GM18868 (cell line): ENCODE measurements at regions not wholly inside any gene's neighbourhood (a gene's known extent, or its start where the extent isn't known, plus 50 kb on each side); places are given as distances from the start of the nearest gene placed in this dataset.

ENCODE experiments used
- ATAC-seq: cut with Tn5 transposase; IDR thresholded peaks from one replicate; pipeline ENCODE4 v1.9.1; 2021; ENCODE audit warnings: mild to moderate bottlenecking, moderate library complexity; ENCODE audit not compliant: unreplicated experiment

- ATAC-seq, result no peak
These were observed 292.0 kb downstream of the NFKBIZ start for GRCh38 chr3:102141096-102141927.

GRCh38 chr3:102141928-102142239 is 292.6 kb downstream of the NFKBIZ start:
- ATAC-seq, result no peak

- ATAC-seq, result no peak
These were observed 292.3 kb upstream of the ZPLD1 start for GRCh38 chr3:102142379-102143060.

- no peak for ATAC-seq
These were observed 291.3 kb upstream of the ZPLD1 start for GRCh38 chr3:102143536-102143935.

GRCh38 chr3:102144063-102144462 is 290.8 kb upstream of the ZPLD1 start:
- no peak for ATAC-seq

- ATAC-seq, result no peak
These were observed 286.0 kb upstream of the ZPLD1 start for GRCh38 chr3:102148598-102149337.

- no peak for ATAC-seq
These were observed 282.9 kb upstream of the ZPLD1 start for GRCh38 chr3:102151935-102152334.

- no peak for ATAC-seq
These were observed 278.4 kb upstream of the ZPLD1 start for GRCh38 chr3:102156426-102156825.

- ATAC-seq, result no peak
These were observed 276.6 kb upstream of the ZPLD1 start for GRCh38 chr3:102158080-102158740.

- peak; percentile 49 for ATAC-seq
These were observed 274.9 kb upstream of the ZPLD1 start for GRCh38 chr3:102159810-102160451.

- ATAC-seq, result no peak
These were observed 273.3 kb upstream of the ZPLD1 start for GRCh38 chr3:102161384-102162006.

GRCh38 chr3:102162251-102162650 is 272.6 kb upstream of the ZPLD1 start:
- ATAC-seq, result no peak

GRCh38 chr3:102163039-102163817 is 271.6 kb upstream of the ZPLD1 start:
- peak; percentile 65 for ATAC-seq

GRCh38 chr3:102163818-102164154 is 271.0 kb upstream of the ZPLD1 start:
- ATAC-seq, result no peak

GRCh38 chr3:102165367-102165766 is 269.4 kb upstream of the ZPLD1 start:
- ATAC-seq, result no peak

GRCh38 chr3:102169915-102170479 is 264.8 kb upstream of the ZPLD1 start:
- ATAC-seq, result no peak

GRCh38 chr3:102170545-102170944 is 264.3 kb upstream of the ZPLD1 start:
- no peak for ATAC-seq

- ATAC-seq, result no peak
These were observed 260.5 kb upstream of the ZPLD1 start for GRCh38 chr3:102174312-102174712.

GRCh38 chr3:102174832-102175374 is 259.9 kb upstream of the ZPLD1 start:
- ATAC-seq, result no peak
